D721Med (cell line): ENCODE measurements at regions not wholly inside any gene's neighbourhood (a gene's known extent, or its start where the extent isn't known, plus 50 kb on each side); places are given as distances from the start of the nearest gene placed in this dataset.
"Not testable (repeated sequence)": the region's sequence is repeated elsewhere in the genome, so short reads cannot be mapped to it uniquely, and the experiment has no call there.

Experiments
- DNase-seq: peaks from one replicate; pipeline ENCODE4 v3.0.0; 2011; ENCODE audit warnings: low spot score; ENCODE audit not compliant: insufficient read length
- FAIRE-seq: peaks from 2 replicates; lab custom pipeline; 2011; peaks lifted over from hg19 to GRCh38; lab: Jason Lieb, UNC
- CTCF ChIP-seq: IDR thresholded peaks from 2 replicates; pipeline ENCODE4 v1.5.1; 2012; ENCODE audit warnings: mild to moderate bottlenecking, control low read depth; ENCODE audit not compliant: insufficient read depth; ENCODE audit errors: missing control alignments

- no peak for DNase-seq
- FAIRE-seq, result no peak
- no peak for TF ChIP-seq CTCF
Measured at GRCh38 chr6:135731116-135731515, 120.4 kb upstream of the PDE7B start.

- DNase-seq, result not testable (repeated sequence)
Measured at GRCh38 chr6:135736351-135736750, 115.2 kb upstream of the PDE7B start.

GRCh38 chr6:135738636-135739035, 112.9 kb upstream of the PDE7B start:
- TF ChIP-seq CTCF, result no peak
- FAIRE-seq (no peak), DNase-seq (no peak)

More at GRCh38 chr6:135736351-135736750, 115.2 kb upstream of the PDE7B start:
- FAIRE-seq, result not testable (repeated sequence)

- FAIRE-seq, result no peak
- DNase-seq, result no peak
- no peak for TF ChIP-seq CTCF
Measured at GRCh38 chr6:135739288-135739687, 112.2 kb upstream of the PDE7B start.

GRCh38 chr6:135740580-135740979, 110.9 kb upstream of the PDE7B start:
- TF ChIP-seq CTCF, result no peak
- FAIRE-seq, result no peak
- DNase-seq, result no peak

GRCh38 chr6:135743476-135743875, 108.0 kb upstream of the PDE7B start:
- TF ChIP-seq CTCF, result no peak
- FAIRE-seq (no peak), DNase-seq (no peak)

- FAIRE-seq (no peak), DNase-seq (no peak)
- no peak for TF ChIP-seq CTCF
Measured at GRCh38 chr6:135748189-135748588, 103.3 kb upstream of the PDE7B start.

- FAIRE-seq, result no peak
- TF ChIP-seq CTCF, result no peak
- DNase-seq, result no peak
Measured at GRCh38 chr6:135750081-135750480, 101.4 kb upstream of the PDE7B start.
